ENCODE measurements at regions not wholly inside any gene's neighbourhood (a gene's known extent, or its start where the extent isn't known, plus 50 kb on each side); places are given as distances from the start of the nearest gene placed in this dataset.

- intact Hi-C loops (cut with micrococcal nuclease), result loop anchor here in 1 of 2 donors (10.0 kb wide), 1 partner anchor 46 kb away; no protein-coding TSS in a partner anchor
- Mint-ChIP-seq H3K27ac (no peak overlapping the region), H3K9me3 (peaks cover 0 to 10% (median 5%) of the 10 kb centered on the region in 7 donors), H3K36me3 (no peaks in the 10 kb centered on the region), H3K4me1 (no peaks in the 10 kb centered on the region), H3K27me3 (ENCODE audit: low read depth in 3 of 3) (no peaks in the 10 kb centered on the region), H3K4me3 (no peak overlapping the region)
- no peak for DNase-seq
- H3K27ac ChIP-seq (ENCODE audit: low read depth in 1 of 2, low read length in 2 of 2), result no peak overlapping the region
- no peaks in the 10 kb centered on the region for H3K4me1 ChIP-seq (ENCODE audit: control insufficient read depth in 1 of 2, insufficient read depth in 2 of 2, low read length in 2 of 2)
- H3K79me2 ChIP-seq (ENCODE audit: insufficient read depth, low read length), result no peaks in the 10 kb centered on the region
- no peak overlapping the region for H3K4me3 ChIP-seq (replicated peaks in 1 of 3; ENCODE audit: low read depth in 2 of 3, low read length in 3 of 3)
- no peak overlapping the region for H3K4me2 ChIP-seq (replicated peaks; ENCODE audit: extremely low read depth, low read length, poor library complexity, severe bottlenecking)
- H3K27me3 ChIP-seq (ENCODE audit: control insufficient read depth in 2 of 2, insufficient read depth in 2 of 2, low read length in 2 of 2), result no peaks in the 10 kb centered on the region
- WGBS (ENCODE audit: insufficient coverage), result no CpG with 5 or more reads among the region's 1 CpG
- H2AFZ ChIP-seq (ENCODE audit: insufficient read depth, low read depth, low read length, poor library complexity, severe bottlenecking), result no peak overlapping the region
- H4K20me1 ChIP-seq (ENCODE audit: insufficient read depth, low read length), result no peaks in the 10 kb centered on the region
- H3K9ac ChIP-seq (ENCODE audit: insufficient read depth, low read length, poor library complexity, severe bottlenecking), result no peak overlapping the region
- no peak for TF ChIP-seq CTCF (IDR thresholded peaks at IDR 0.05)
- no peaks in the 10 kb centered on the region for H3K36me3 ChIP-seq (replicated peaks in 1 of 2; ENCODE audit: control insufficient read depth in 1 of 2, insufficient read depth in 2 of 2, low read length in 2 of 2)
- H3K9me3 ChIP-seq (replicated peaks in 1 of 2; ENCODE audit: control insufficient read depth in 1 of 2, insufficient read depth in 1 of 2, low read length in 2 of 2), result peaks cover 5 to 9% of the 10 kb centered on the region in 2 donors
These were observed 1072.0 kb upstream of the CNTN5 start for GRCh38 chr11:97948793-97949192.

DNA sequence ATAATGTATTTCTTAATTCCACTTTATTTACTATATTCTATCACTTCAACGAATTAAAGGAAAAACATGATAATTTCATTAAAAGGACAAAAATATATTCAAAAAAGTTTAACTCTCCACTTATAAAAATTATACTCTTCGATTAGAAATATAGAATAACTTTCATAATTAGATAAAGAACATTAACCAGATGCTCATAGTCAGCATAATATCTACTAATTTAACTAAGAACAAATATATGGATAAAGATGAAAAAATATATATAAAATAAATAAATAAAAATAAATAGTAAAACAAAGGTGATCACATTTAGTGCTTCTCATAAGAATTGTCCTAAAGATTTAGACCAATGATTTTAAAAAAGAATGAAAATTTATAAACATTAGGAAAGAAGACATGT lies 1065.2 kb upstream of the CNTN5 start:
- no peak overlapping the region for H3K4me3 ChIP-seq (replicated peaks in 1 of 3; ENCODE audit: low read depth in 2 of 3, low read length in 3 of 3)
- no peaks in the 10 kb centered on the region for H3K27me3 ChIP-seq (ENCODE audit: control insufficient read depth in 2 of 2, insufficient read depth in 2 of 2, low read length in 2 of 2)
- no peaks in the 10 kb centered on the region for H3K27me3 Mint-ChIP-seq (ENCODE audit: low read depth in 3 of 3)
- peaks cover 0 to 6% (median 2%) of the 10 kb centered on the region in 7 donors for H3K9me3 Mint-ChIP-seq
- no peaks in the 10 kb centered on the region for H3K9me3 ChIP-seq (replicated peaks in 1 of 2; ENCODE audit: control insufficient read depth in 1 of 2, insufficient read depth in 1 of 2, low read length in 2 of 2)
- no peaks in the 10 kb centered on the region for H3K36me3 Mint-ChIP-seq
- H3K4me1 Mint-ChIP-seq, result no peaks in the 10 kb centered on the region
- H4K20me1 ChIP-seq (ENCODE audit: insufficient read depth, low read length), result no peaks in the 10 kb centered on the region
- H3K4me3 Mint-ChIP-seq, result no peak overlapping the region
- no peaks in the 10 kb centered on the region for H3K79me2 ChIP-seq (ENCODE audit: insufficient read depth, low read length)
- no peaks in the 10 kb centered on the region for H3K4me1 ChIP-seq (ENCODE audit: control insufficient read depth in 1 of 2, insufficient read depth in 2 of 2, low read length in 2 of 2)
- H3K36me3 ChIP-seq (replicated peaks in 1 of 2; ENCODE audit: control insufficient read depth in 1 of 2, insufficient read depth in 2 of 2, low read length in 2 of 2), result no peaks in the 10 kb centered on the region
- no peak for TF ChIP-seq CTCF (IDR thresholded peaks at IDR 0.05)
- H3K27ac ChIP-seq (ENCODE audit: low read depth in 1 of 2, low read length in 2 of 2), result no peak overlapping the region
- WGBS (ENCODE audit: insufficient coverage), result no CpG with 5 or more reads among the region's 2 CpGs
- intact Hi-C loops (cut with micrococcal nuclease), result no loop called here
- H3K9ac ChIP-seq (ENCODE audit: insufficient read depth, low read length, poor library complexity, severe bottlenecking), result no peak overlapping the region
- no peak overlapping the region for H3K27ac Mint-ChIP-seq
- no peak for DNase-seq
- H2AFZ ChIP-seq (ENCODE audit: insufficient read depth, low read depth, low read length, poor library complexity, severe bottlenecking), result no peak overlapping the region
- no peak overlapping the region for H3K4me2 ChIP-seq (replicated peaks; ENCODE audit: extremely low read depth, low read length, poor library complexity, severe bottlenecking)

Measured in CD14-positive monocyte (primary cell).